ENCODE measurements at regions not wholly inside any gene's neighbourhood (a gene's known extent, or its start where the extent isn't known, plus 50 kb on each side); places are given as distances from the start of the nearest gene placed in this dataset.

GRCh38 chr15:95549168-95549738 lies 781.2 kb upstream of the NR2F2 start:
- H3K4me1 ChIP-seq = no peaks in the 10 kb centered on the region
- TF ChIP-seq CTCF (IDR thresholded peaks at IDR 0.05) (no peak), POLR2AphosphoS5 (IDR thresholded peaks at IDR 0.05) (no peak), POLR2A (IDR thresholded peaks at IDR 0.05) (no peak)
- no peaks in the 10 kb centered on the region for H3K36me3 ChIP-seq
- H3K27me3 ChIP-seq = no peaks in the 10 kb centered on the region
- no peak overlapping the region for H3K4me3 ChIP-seq
- intact Hi-C loops (cut with DNase I; ENCODE audit: low total_unique reads) = no loop called here
- no peak overlapping the region for H3K27ac ChIP-seq
- DNase-seq (ENCODE audit: low spot score in 2 of 2) = no peak
- H3K9me3 ChIP-seq = no peaks in the 10 kb centered on the region

- Histone ChIP-seq H3K9me3 (no peaks in the 10 kb centered on the region), H3K36me3 (no peaks in the 10 kb centered on the region), H3K4me3 (no peak overlapping the region), H3K27me3 (no peaks in the 10 kb centered on the region), H3K27ac (no peak overlapping the region), H3K4me1 (no peaks in the 10 kb centered on the region)
- DNase-seq (ENCODE audit: low spot score in 2 of 2) = no peak
- intact Hi-C loops (cut with DNase I; ENCODE audit: low total_unique reads) = no loop called here
- no peak for TF ChIP-seq POLR2AphosphoS5 (IDR thresholded peaks at IDR 0.05)
- TF ChIP-seq POLR2A (IDR thresholded peaks at IDR 0.05) = no peak
- TF ChIP-seq CTCF (IDR thresholded peaks at IDR 0.05) = no peak
Measured at GRCh38 chr15:95550702-95551101, 779.8 kb upstream of the NR2F2 start.

GRCh38 chr15:95556225-95556624 lies 774.3 kb upstream of the NR2F2 start:
- intact Hi-C loops (cut with DNase I; ENCODE audit: low total_unique reads) = no loop called here
- no peak for TF ChIP-seq POLR2AphosphoS5 (IDR thresholded peaks at IDR 0.05)
- TF ChIP-seq POLR2A (IDR thresholded peaks at IDR 0.05) = no peak
- TF ChIP-seq CTCF (IDR thresholded peaks at IDR 0.05) = no peak
- no peak overlapping the region for H3K27ac ChIP-seq

GRCh38 chr15:95556866-95557225 lies 773.7 kb upstream of the NR2F2 start:
- peaks cover 0 to 4% of the 10 kb centered on the region in 2 donors for H3K4me1 ChIP-seq
- no peak overlapping the region for H3K27ac ChIP-seq
- TF ChIP-seq CTCF (IDR thresholded peaks at IDR 0.05) (no peak), POLR2A (IDR thresholded peaks at IDR 0.05) (no peak), POLR2AphosphoS5 (IDR thresholded peaks at IDR 0.05) (no peak)
- no peaks in the 10 kb centered on the region for H3K9me3 ChIP-seq
- no peak overlapping the region for H3K4me3 ChIP-seq
- no peaks in the 10 kb centered on the region for H3K27me3 ChIP-seq
- DNase-seq (ENCODE audit: low spot score in 2 of 2) = no peak
- intact Hi-C loops (cut with DNase I; ENCODE audit: low total_unique reads) = no loop called here
- H3K36me3 ChIP-seq = no peaks in the 10 kb centered on the region

More at GRCh38 chr15:95556225-95556624, 774.3 kb upstream of the NR2F2 start:
- Histone ChIP-seq H3K4me1 (peaks cover 0 to 4% of the 10 kb centered on the region in 2 donors), H3K27me3 (no peaks in the 10 kb centered on the region), H3K36me3 (no peaks in the 10 kb centered on the region), H3K4me3 (no peak overlapping the region), H3K9me3 (no peaks in the 10 kb centered on the region)
- no peak for DNase-seq (ENCODE audit: low spot score in 2 of 2)

GRCh38 chr15:95557226-95558046 lies 773.1 kb upstream of the NR2F2 start:
- no peaks in the 10 kb centered on the region for H3K9me3 ChIP-seq
- intact Hi-C loops (cut with DNase I; ENCODE audit: low total_unique reads) = no loop called here
- no peak for TF ChIP-seq POLR2AphosphoS5 (IDR thresholded peaks at IDR 0.05)
- no peak for TF ChIP-seq POLR2A (IDR thresholded peaks at IDR 0.05)
- TF ChIP-seq CTCF (IDR thresholded peaks at IDR 0.05) = no peak
- no peak for DNase-seq (ENCODE audit: low spot score in 2 of 2)
- no peak overlapping the region for H3K4me3 ChIP-seq
- no peaks in the 10 kb centered on the region for H3K27me3 ChIP-seq
- H3K4me1 ChIP-seq = peaks cover 0 to 4% of the 10 kb centered on the region in 2 donors
- no peaks in the 10 kb centered on the region for H3K36me3 ChIP-seq
- peak overlapping the region in 1 of 2 donors; percentile 27 for H3K27ac ChIP-seq
